ENCODE measurements at regions not wholly inside any gene's neighbourhood (a gene's known extent, or its start where the extent isn't known, plus 50 kb on each side); places are given as distances from the start of the nearest gene placed in this dataset.

DNA sequence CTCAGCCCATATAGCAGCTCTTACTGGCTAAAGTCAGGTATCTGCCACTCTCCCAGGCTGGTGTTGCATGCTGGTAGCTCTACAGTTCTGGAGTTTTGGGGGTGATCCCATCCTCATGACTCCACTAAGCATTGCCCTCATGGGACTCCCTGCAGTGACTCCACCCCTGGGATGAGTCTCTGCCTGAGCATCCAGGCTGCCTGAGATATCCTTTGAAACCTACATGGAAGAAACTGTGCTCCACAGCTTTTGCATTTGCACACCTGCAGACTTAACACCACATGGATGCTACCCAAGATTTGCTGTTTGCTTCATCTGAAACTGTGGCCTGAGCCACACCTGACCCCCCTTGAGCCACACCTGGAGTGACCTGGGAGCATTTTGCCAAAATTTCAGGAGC lies 226.4 kb downstream of the C1orf94 start:
- H3K27ac ChIP-seq = no peak overlapping the region
- TF ChIP-seq, protein P1, sequence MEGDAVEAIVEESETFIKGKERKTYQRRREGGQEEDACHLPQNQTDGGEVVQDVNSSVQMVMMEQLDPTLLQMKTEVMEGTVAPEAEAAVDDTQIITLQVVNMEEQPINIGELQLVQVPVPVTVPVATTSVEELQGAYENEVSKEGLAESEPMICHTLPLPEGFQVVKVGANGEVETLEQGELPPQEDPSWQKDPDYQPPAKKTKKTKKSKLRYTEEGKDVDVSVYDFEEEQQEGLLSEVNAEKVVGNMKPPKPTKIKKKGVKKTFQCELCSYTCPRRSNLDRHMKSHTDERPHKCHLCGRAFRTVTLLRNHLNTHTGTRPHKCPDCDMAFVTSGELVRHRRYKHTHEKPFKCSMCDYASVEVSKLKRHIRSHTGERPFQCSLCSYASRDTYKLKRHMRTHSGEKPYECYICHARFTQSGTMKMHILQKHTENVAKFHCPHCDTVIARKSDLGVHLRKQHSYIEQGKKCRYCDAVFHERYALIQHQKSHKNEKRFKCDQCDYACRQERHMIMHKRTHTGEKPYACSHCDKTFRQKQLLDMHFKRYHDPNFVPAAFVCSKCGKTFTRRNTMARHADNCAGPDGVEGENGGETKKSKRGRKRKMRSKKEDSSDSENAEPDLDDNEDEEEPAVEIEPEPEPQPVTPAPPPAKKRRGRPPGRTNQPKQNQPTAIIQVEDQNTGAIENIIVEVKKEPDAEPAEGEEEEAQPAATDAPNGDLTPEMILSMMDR (IDR thresholded peaks at IDR 0.05) = no peak
- H3K27me3 ChIP-seq (ENCODE audit: insufficient read depth in 3 of 3, low read length in 2 of 3) = peaks cover 0 to 1% (median 0%) of the 10 kb centered on the region in 3 donors
- no peaks in the 10 kb centered on the region for H3K9me3 ChIP-seq
- no peaks in the 10 kb centered on the region for H3K36me3 ChIP-seq (ENCODE audit: insufficient read depth in 1 of 2, low read depth in 1 of 2)
- DNase-seq (no peak), ATAC-seq (no peak)
- no peak overlapping the region for H3K4me3 ChIP-seq
- no peaks in the 10 kb centered on the region for H3K4me1 ChIP-seq
- intact Hi-C loops (cut with DNase I) = no loop called here

DNA sequence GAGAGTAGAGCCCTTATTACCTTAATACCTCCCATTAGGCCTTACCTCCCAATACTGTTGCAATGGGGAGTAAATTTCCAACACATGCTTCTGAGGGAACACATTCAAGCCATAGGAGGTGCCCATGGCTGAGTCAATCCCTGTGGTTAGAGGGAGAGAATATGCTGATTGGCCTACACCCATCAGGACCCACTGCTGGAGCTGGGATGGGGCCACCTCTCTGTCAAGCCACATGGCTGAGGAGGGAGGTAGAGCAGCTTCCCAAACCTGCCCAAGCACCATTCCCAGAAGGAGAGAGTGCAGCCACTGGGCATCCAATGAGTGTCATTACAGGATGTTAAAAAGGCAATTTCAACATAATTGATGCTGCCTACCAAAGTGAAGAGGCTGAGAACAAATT lies 228.1 kb downstream of the C1orf94 start:
- DNase-seq (no peak), ATAC-seq (no peak)
- TF ChIP-seq, protein P1 (IDR thresholded peaks at IDR 0.05) = no peak
- intact Hi-C loops (cut with DNase I) = no loop called here
- H3K27me3 ChIP-seq (ENCODE audit: insufficient read depth in 3 of 3, low read length in 2 of 3) = peaks cover 0 to 3% (median 0%) of the 10 kb centered on the region in 3 donors
- no peaks in the 10 kb centered on the region for H3K4me1 ChIP-seq
- no peaks in the 10 kb centered on the region for H3K9me3 ChIP-seq
- no peaks in the 10 kb centered on the region for H3K36me3 ChIP-seq (ENCODE audit: insufficient read depth in 1 of 2, low read depth in 1 of 2)
- no peak overlapping the region for H3K27ac ChIP-seq
- no peak overlapping the region for H3K4me3 ChIP-seq

DNA sequence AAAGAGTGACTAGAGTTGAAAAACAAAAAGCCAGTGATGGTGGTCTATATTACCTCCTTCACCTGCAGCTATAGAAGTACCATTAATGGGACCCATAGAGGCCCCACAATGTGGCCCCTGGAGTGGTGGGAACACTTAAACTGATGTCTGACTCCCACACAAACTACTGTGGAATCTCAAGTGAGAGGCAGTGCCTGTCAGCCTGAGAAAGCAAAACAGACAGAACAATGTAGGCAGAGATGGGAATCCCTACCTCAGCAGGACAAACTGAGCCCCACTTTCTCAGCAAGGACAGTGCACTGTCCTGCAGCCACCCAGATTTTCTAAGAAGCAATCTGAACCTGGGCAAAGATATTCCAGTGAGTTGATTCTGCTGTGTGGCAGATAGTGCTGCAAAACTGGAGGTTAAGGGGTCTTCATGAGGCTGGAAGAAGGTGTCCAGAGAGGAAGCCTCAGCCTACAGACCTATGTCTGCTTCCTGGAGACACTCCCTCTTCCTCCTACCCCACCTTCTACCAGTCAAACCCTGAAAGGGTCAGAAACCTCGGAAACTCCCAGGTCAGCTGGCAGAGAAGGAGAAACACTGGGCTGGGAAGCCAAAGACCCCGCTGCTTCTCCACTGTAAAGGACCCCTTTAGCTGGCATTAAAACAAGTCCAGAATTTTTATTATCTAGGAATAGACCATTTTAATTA lies 228.7 kb downstream of the C1orf94 start:
- H3K27me3 ChIP-seq (ENCODE audit: insufficient read depth in 3 of 3, low read length in 2 of 3) = peaks cover 0 to 4% (median 0%) of the 10 kb centered on the region in 3 donors
- intact Hi-C loops (cut with DNase I) = no loop called here
- WGBS, 3 donors = 68 to 75% (median 68%) methylated on average over 2 of the region's 2 CpGs
- ATAC-seq (no peak), DNase-seq (no peak)
- no peaks in the 10 kb centered on the region for H3K36me3 ChIP-seq (ENCODE audit: insufficient read depth in 1 of 2, low read depth in 1 of 2)
- H3K9me3 ChIP-seq = no peaks in the 10 kb centered on the region
- H3K4me3 ChIP-seq = no peak overlapping the region
- TF ChIP-seq, protein P1 (IDR thresholded peaks at IDR 0.05) = no peak
- no peak overlapping the region for H3K27ac ChIP-seq
- H3K4me1 ChIP-seq = no peaks in the 10 kb centered on the region

DNA sequence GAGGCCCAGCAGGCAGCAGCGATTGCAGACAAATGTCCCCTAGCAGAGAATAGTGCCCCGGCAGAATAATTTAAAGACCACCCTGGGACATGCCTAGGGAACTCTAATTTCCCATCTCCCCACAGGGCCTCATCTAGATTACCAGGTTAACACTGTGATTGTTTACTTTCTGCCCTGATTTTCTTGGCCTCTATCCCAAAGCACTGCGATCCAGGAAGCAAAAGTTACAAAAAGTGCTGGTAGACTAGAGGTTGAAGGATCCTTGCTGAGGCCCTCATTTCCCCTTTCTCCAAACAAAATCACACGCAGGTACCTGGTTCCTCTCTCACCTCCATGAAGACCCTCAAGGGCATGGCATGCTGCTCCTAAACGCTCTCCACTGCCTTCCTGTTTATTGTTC lies 229.7 kb downstream of the C1orf94 start:
- 22 to 29% (median 27%) methylated on average over 5 of the region's 5 CpGs for WGBS, 3 donors
- DNase-seq = no peak
- TF ChIP-seq, protein P1 (IDR thresholded peaks at IDR 0.05) = no peak
- H3K9me3 ChIP-seq = no peaks in the 10 kb centered on the region
- H3K4me3 ChIP-seq = no peak overlapping the region
- H3K36me3 ChIP-seq (ENCODE audit: insufficient read depth in 1 of 2, low read depth in 1 of 2) = no peaks in the 10 kb centered on the region
- no peak overlapping the region for H3K27ac ChIP-seq
- intact Hi-C loops (cut with DNase I) = no loop called here
- H3K27me3 ChIP-seq (ENCODE audit: insufficient read depth in 3 of 3, low read length in 2 of 3) = peaks cover 0 to 4% (median 0%) of the 10 kb centered on the region in 3 donors
- no peak for ATAC-seq
- H3K4me1 ChIP-seq = no peaks in the 10 kb centered on the region
